SU-DHL-6 (cell line): ENCODE measurements at regions not wholly inside any gene's neighbourhood (a gene's known extent, or its start where the extent isn't known, plus 50 kb on each side); places are given as distances from the start of the nearest gene placed in this dataset.

Experiments
- H2AFZ ChIP-seq: fragments of 200-600 bp; sonication (generic); 2 replicates; pipeline ENCODE4 v1.6.1; 2014; ENCODE audit warnings: low read depth, mild to moderate bottlenecking, moderate library complexity, mixed read lengths, antibody characterized with exemption, low read length; ENCODE audit not compliant: severe bottlenecking
- H3F3A ChIP-seq: fragments of 200-600 bp; shearing (Covaris generic); 2 replicates; pipeline ENCODE4 v1.6.0; 2016; ENCODE audit warnings: antibody characterized with exemption, mild to moderate bottlenecking; ENCODE audit not compliant: insufficient read depth
- H3K27ac ChIP-seq: fragments of 200-600 bp; sonication (generic); 2 replicates; pipeline ENCODE4 v1.5.1; 2016; ENCODE audit warnings: low read depth, mild to moderate bottlenecking, low read length, moderate library complexity, mixed read lengths
- H3K27me3 ChIP-seq: fragments of 200-600 bp; sonication (generic), shearing (Covaris generic); 2 replicates; pipeline ENCODE4 v1.6.0; 2014; ENCODE audit warnings: mild to moderate bottlenecking, low read length
- H3K36me3 ChIP-seq: fragments of 200-600 bp; sonication (generic); 2 replicates; pipeline ENCODE4 v1.6.1; 2014; ENCODE audit warnings: mild to moderate bottlenecking, low read length, mixed read lengths
- H3K4me2 ChIP-seq: fragments of 300-600, 200-600 bp; shearing (Covaris generic), sonication (generic); 2 replicates; pipeline ENCODE4 v1.6.0; 2014; ENCODE audit warnings: low read length, low read depth, mild to moderate bottlenecking; ENCODE audit not compliant: poor library complexity, severe bottlenecking
- H3K4me3 ChIP-seq: fragments of 200-600 bp; sonication (generic); 2 replicates; pipeline ENCODE4 v1.5.1; 2014; ENCODE audit warnings: antibody characterized with exemption, low read length, mild to moderate bottlenecking, mixed read lengths; ENCODE audit not compliant: insufficient read depth, poor library complexity, severe bottlenecking
- H3K79me2 ChIP-seq: fragments of 200-600 bp; sonication (generic); 2 replicates; pipeline ENCODE4 v1.6.1; 2014; ENCODE audit warnings: mild to moderate bottlenecking, low read length, moderate library complexity; ENCODE audit not compliant: insufficient read depth
- H3K9ac ChIP-seq: fragments of 200-600 bp; sonication (generic); 2 replicates; pipeline ENCODE4 v1.7.0; 2014; ENCODE audit warnings: mild to moderate bottlenecking, low read length
- H3K9me2 ChIP-seq: fragments of 200-600 bp; sonication (generic); replicated peaks from 2 replicates; pipeline ENCODE4 v1.6.1; 2014; ENCODE audit warnings: low read length; ENCODE audit not compliant: insufficient read depth
- H3K9me3 ChIP-seq: fragments of 200-600 bp; sonication (generic); 2 replicates; pipeline ENCODE4 v1.6.1; 2014; ENCODE audit warnings: low read length, mixed read lengths; ENCODE audit not compliant: insufficient read depth
- H4K20me1 ChIP-seq: fragments of 200-600 bp; sonication (generic); 2 replicates; pipeline ENCODE4 v1.6.1; 2014; ENCODE audit warnings: low read depth, mild to moderate bottlenecking, antibody characterized with exemption, low read length, moderate library complexity, mixed read lengths
- CTCF ChIP-seq: fragments of 200-600 bp; sonication (generic); IDR thresholded peaks from one replicate; pipeline ENCODE4 v1.5.1; 2017; ENCODE audit warnings: antibody characterized with exemption, mild to moderate bottlenecking, low read length, moderate library complexity; ENCODE audit not compliant: insufficient read depth, poor library complexity, severe bottlenecking
- EZH2phosphoT487 ChIP-seq: fragments of 200-600 bp; sonication (generic), shearing (Covaris generic); conservative IDR thresholded peaks from 2 replicates; pipeline ENCODE4 v1.6.1; 2018; ENCODE audit warnings: mild to moderate bottlenecking, antibody characterized with exemption, low read length, moderate library complexity, mixed read lengths

DNA sequence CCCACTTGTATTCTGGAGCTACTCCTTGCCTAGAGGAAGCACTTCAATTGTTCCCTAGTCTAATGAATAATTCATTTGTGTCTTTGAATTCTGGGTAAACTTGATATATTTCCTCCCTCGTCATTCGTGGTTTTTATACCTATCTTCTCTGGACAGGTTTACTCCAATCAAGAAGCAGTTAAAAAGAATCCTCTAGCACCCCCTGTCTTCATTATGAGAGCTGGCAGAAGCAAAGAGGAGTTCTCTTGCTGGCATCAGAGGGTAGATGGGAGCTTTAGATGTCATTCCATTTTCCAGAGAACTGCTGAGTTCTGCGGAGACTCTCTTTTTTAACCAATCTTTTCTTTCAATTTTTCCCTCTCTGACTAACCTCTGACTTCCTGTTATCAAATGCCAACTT is 627.7 kb downstream of the FGF9 start:
- H3K9me3 ChIP-seq = no peaks in the 10 kb centered on the region; the same call in 1 of the 2 replicates
- no peak overlapping the region for H2AFZ ChIP-seq
- no peak overlapping the region for H3K9ac ChIP-seq
- H3K27ac ChIP-seq = no peak overlapping the region
- H3K9me2 ChIP-seq = no peaks in the 10 kb centered on the region
- no peaks in the 10 kb centered on the region for H3F3A ChIP-seq
- no peak overlapping the region for H3K4me2 ChIP-seq
- H3K79me2 ChIP-seq = no peaks in the 10 kb centered on the region
- H3K27me3 ChIP-seq = no peaks in the 10 kb centered on the region
- TF ChIP-seq EZH2phosphoT487 (no peak), CTCF (no peak)
- H3K36me3 ChIP-seq = no peaks in the 10 kb centered on the region
- H4K20me1 ChIP-seq = no peaks in the 10 kb centered on the region
- H3K4me3 ChIP-seq = no peak overlapping the region

DNA sequence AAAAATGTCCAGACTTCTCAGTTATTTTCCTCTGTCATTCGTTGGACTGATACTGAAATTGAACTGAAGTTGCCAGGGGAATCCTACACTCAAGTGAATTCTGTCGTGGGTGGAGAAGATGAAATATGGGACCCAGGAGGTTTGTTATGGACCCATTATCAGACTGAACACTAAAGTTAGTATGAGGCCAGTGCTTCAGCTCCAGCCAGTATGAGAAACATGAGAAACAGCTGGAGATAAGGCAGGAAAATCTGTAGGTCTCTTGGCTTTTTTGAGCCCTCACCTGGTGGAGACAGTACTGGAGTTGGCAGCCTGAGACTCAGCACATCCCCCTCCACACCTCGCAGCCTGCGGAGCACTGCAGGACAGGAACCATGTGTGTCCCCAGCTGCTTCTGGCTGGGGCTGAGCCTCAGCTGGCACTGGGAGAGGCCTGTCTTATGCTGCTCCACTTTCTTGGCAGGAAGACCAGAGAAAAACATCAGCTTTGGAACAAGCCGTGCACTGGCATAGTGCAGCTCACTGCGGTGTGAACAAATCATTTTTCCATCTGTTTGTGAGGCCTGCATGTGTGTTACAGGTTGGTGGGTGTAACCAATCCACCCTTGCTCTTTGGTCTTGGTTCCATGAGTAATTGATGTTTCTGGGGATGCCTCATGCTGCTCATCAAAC is 641.0 kb downstream of the FGF9 start:
- H3K27me3 ChIP-seq = no peaks in the 10 kb centered on the region
- H3K27ac ChIP-seq = no peak overlapping the region
- H2AFZ ChIP-seq = no peak overlapping the region
- no peaks in the 10 kb centered on the region for H3K9me3 ChIP-seq
- H4K20me1 ChIP-seq = no peaks in the 10 kb centered on the region
- no peaks in the 10 kb centered on the region for H3K79me2 ChIP-seq
- no peaks in the 10 kb centered on the region for H3F3A ChIP-seq
- no peak for TF ChIP-seq EZH2phosphoT487
- TF ChIP-seq CTCF = no peak
- no peak overlapping the region for H3K4me2 ChIP-seq
- H3K9me2 ChIP-seq = no peaks in the 10 kb centered on the region
- no peak overlapping the region for H3K4me3 ChIP-seq
- H3K36me3 ChIP-seq = no peaks in the 10 kb centered on the region
- no peak overlapping the region for H3K9ac ChIP-seq

DNA sequence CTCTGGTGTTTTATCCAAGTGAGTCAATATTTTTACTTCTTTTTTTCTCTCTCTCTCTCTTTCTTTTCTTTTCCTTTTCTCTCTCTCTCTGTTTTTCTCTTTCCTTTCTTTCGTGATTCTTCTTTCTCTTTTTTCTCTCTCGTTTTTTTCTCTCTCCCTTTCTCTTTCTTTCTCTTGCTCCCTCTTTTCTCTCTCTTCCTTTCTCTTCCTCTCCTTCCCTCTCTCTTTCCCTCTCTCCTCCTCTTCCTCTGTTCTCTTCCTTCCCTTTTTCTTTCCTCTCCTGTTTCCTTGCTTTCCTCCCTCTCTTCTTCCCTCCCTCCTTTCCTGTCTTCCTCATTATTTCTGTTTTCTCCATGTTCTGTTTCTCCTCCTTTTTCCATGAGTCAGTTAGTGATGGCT is 641.5 kb downstream of the FGF9 start:
- no peak overlapping the region for H3K4me2 ChIP-seq

More for the DNA sequence above, 641.5 kb downstream of the FGF9 start:
- Histone ChIP-seq H3K36me3 (no peaks in the 10 kb centered on the region), H3F3A (no peaks in the 10 kb centered on the region), H4K20me1 (no peaks in the 10 kb centered on the region), H3K79me2 (no peaks in the 10 kb centered on the region), H3K9me3 (no peaks in the 10 kb centered on the region), H3K9ac (no peak overlapping the region), H3K4me3 (no peak overlapping the region), H2AFZ (no peak overlapping the region), H3K27ac (no peak overlapping the region), H3K9me2 (no peaks in the 10 kb centered on the region), H3K27me3 (no peaks in the 10 kb centered on the region)
- TF ChIP-seq EZH2phosphoT487 (no peak), CTCF (no peak)
